HG02981 (cell line): ENCODE measurements at regions not wholly inside any gene's neighbourhood (a gene's known extent, or its start where the extent isn't known, plus 50 kb on each side); places are given as distances from the start of the nearest gene placed in this dataset.

Experiments used
- ATAC-seq: cut with Tn5 transposase; IDR thresholded peaks from one replicate; pipeline ENCODE4 v1.9.1; 2021; ENCODE audit warnings: mild to moderate bottlenecking, moderate library complexity; ENCODE audit not compliant: unreplicated experiment

DNA sequence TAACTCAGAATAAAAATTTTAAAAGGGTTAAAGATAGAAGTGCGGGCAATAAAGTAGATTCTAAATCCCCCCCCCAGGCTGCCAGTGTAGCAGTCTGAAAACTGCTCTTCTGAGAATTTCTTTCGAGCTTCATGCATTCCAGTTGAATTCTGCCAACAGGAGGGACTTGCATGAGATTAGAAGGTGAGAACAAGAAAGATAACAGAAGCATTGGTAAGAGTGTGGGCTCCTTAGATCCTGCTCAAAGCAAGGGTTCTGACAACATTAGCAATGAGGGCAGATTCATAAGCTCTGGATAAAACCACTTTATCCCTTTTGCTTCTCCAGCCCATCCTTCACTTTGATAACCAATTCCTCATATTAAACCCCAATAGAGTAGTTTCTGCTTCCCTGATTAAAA lies 235.9 kb upstream of the CDH6 start:
- no peak for ATAC-seq

DNA sequence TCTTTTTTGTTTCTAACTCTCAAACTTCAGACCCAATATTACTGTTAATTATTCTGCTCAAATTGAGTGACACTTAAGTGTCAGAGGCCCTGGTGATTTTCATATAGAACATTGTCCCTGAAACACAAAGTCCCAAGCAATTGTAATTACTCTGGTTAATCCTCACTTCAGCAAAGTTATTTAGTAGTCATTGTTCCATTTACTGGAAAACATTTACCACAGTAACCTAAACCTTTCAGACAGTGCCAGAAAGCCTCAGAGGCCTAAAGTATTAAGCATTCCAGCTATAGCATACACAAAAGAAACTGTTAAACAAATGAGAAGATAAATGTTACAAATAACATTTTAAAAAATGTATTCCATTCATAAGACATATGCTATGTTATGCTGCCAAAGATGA lies 237.2 kb upstream of the CDH6 start:
- no peak for ATAC-seq

DNA sequence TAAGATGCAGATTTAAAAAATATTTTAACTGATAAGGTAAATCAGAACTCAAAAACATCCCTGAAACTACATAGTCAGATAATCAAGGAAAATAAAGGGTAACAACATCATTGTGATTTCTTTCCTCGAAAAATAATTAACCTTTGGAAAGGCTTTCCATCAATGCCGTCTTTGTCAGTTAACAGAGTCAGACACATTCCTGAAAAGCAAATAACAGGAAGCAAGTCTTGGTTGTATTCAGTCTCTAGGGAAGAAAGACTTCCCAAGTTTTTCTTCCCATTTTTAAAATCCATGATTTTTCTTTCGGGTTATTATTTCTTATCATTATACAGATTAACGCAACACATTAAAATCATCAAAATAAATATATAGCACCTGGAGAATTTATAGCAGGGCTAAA lies 256.4 kb upstream of the CDH6 start:
- ATAC-seq = no peak

DNA sequence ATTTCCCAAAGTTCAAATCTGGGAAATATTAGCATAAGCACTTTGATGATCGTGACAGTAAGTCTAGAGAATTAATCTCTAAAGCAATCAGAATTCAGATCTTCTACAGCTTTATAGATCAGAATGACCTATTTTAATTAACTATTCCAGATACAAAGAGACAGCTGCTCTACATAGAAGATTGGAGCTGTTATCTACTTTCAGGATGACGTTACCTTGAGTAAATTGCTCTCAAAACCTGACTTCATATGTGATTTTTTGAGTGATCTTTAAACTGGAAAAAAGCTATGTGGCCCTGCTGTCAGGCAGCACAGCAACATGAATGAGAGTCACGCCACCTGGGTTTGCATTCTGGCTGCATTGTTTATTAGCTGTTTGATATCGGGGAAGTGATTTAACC lies 259.9 kb upstream of the CDH6 start:
- no peak for ATAC-seq

DNA sequence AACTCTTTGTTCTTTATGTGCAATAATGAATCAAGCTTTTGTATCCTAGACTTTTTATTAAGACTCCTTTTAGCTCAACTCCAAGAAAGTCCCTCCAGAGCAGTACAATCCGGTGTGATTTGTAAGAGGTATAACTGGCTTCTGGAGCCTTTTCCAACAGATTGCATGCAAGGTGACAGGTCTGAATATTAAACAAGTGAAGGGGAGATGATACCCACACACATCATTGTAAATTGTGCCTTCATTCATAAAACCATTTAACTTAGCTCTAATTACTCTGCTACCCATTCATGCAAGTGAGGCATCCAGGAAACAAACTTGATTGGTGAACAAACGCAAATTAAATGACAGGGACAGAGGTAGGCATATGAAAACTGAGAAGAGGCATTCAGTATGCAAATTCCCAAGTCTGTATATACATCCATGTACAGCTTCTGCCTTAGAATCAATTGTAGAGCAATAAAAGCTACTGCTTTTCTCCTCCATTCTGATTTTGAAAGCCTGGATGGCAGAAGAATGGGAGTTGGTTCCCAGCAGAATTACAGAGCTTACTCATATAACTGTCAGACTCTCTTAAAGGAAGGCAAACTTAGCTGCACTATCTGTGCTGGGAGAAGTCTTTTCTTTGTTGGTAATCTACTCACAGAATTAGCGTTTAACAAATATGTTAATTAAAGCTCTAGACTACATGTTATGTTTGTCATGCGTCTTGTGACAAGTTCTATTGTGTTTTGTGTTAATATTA lies 261.0 kb upstream of the CDH6 start:
- ATAC-seq = no peak

DNA sequence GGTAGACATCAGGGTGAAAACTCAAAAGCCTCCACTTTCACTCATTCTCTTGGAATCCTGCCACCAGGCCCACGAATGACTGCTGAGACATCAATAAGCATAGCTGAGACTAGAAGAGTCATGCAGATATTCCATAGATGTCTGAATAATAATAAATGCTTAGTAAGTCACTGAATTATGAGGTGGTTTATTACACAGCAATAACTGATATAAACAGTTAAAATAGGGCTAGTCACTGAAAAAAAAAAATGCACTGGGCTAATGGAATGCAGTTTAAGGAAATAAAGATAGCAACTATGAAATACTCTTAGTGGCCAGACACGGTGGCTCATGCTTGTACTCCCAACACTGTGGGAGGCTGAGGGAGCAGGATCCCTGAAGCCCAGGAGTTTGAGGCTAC lies 262.8 kb upstream of the CDH6 start:
- no peak for ATAC-seq

DNA sequence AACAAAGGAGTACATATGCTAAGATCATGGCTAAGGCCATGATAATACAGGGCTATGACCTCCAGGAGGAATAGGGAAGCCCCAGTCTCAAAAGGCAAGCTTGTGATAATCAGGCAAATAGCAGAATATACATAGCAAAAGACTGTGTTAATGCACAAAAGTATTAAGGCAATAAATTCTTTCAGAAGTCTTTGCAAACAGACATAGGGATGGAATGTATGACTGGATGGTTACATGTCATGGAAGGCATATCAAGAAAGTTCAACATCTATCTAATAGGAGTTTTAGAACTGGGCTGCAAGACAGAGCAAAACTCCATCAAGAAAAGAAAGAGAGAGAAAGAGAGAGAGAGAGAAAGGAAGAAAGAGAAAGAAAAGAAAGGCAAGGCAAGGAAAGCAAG lies 264.5 kb upstream of the CDH6 start:
- no peak for ATAC-seq

DNA sequence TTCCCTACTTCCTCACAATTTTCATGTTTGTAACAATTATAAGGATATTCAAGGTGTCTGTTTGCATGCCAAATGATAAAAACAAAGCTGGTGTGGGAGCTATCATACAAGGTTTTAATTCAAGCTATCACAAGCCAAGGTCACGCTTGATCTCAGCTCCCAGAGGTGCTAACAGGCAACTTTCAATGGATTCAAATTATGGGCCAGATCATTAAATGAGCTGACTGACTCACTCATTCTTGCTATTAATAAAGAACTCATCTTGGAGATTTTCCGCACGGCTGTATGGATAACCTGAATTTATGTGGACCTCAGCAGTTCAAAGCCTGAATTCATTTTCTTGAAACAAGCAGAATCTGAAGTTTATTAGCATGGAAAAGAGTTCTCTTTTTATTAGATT lies 267.3 kb upstream of the CDH6 start:
- no peak for ATAC-seq

DNA sequence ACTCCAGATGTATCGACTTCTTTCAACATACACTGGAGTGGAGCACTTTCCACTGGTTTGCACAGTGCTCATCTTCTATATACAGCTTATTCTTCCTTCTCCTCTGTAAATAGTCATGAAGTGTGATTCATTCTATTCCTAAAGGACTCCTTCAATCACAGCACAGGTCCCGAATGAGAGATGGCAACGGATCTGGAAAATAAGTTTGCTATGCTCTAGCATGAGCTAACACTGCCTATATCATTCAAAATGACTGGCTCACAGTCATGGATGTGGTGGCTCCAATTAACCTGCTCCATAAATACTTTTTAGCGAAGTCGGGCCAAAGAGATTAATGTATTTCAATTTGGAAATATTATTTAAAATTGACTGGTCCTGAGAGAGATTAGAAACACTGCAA lies 272.1 kb upstream of the CDH6 start:
- ATAC-seq = no peak

DNA sequence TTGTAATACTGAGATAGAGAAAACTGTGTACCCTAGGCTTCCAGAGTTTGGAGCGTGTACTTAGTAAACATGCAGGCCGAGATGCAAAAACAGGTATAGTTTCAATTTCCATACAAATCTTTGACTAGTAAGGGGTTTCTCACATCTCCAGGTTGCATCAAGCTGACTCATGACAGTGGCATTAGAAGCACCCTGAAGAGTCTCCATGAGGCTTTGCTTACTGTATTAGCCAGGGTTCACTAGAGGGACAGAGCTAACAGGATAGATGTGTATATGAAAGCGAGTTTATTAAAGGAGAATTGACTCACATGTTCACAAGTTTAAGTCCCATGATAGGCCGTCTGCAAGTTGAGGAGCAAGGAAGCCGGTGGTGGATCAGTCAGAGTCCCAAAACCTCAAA lies 275.3 kb upstream of the CDH6 start:
- ATAC-seq = no peak

DNA sequence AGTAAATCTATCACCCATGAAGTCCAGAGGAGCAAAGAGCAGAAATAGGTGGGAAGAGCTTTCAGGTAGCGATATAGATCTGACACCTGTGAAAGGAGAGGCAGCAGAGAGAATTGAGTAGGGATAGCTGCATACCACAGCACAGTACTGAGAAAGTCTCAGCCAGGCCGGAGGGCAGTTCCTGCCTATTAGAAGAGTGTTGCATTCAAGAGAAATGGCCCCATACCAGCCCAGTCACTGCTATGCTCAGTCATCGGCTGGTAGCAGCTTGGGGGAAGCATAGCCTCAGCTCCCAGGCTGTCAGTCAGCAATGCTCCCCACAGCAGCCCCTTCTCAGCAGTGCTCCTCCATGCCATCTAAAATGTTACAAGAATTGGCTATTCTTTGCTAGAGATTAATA lies 285.1 kb upstream of the CDH6 start:
- no peak for ATAC-seq

DNA sequence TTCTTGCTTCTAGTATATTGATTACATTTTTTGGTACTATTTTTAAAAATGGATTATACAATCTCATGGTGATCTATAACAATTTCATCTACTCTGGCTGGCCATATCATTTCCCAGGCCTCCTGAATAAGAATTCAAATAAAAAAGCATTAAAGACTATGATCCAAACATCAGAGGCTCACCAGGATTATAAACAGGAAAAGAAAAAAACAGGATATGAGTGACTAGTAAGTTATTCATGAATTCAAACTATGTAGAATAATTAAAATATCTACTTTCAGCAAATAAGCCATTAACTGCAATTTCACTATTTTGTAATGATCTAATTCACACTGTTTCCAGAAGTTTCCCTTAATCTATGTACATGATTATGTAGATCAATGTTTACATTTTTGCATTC lies 293.1 kb upstream of the CDH6 start:
- ATAC-seq = no peak

DNA sequence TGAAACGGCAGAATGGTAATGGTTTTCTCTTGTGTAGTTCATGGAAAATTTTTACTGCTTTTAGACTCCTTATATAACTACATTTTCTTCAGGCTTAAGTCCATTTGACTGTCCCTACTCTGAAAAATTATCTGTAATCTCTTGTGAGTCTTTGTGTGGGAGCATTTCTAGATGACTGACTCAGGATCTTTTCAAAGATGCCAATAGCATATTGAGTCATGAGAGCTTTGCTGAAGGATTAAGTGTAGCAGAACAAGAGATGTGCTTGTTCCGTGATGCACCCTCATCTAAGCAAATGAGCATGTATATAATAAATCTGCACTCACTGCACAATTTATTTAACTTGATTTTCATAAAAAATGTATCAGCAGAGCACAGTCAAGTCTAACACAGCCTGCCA lies 298.7 kb upstream of the CDH6 start:
- no peak for ATAC-seq

DNA sequence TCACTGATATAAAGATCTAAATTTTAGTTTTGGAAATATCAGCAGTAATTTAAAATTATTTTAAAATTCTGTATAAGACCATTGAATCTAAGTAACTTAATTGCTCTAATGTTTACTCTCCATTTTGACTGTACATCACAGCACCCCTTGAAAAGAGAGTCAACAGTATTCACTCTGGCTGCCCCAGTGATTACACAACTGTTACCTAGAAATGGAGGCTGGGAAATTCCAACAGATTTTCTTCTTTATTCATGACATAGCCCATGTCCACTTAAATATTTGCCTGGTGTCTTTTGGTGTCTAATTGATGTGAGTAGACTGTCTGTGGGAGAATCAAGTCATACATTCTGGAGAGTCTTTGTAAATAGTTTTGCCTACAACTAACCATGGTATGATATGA lies 301.8 kb upstream of the CDH6 start:
- ATAC-seq = no peak

DNA sequence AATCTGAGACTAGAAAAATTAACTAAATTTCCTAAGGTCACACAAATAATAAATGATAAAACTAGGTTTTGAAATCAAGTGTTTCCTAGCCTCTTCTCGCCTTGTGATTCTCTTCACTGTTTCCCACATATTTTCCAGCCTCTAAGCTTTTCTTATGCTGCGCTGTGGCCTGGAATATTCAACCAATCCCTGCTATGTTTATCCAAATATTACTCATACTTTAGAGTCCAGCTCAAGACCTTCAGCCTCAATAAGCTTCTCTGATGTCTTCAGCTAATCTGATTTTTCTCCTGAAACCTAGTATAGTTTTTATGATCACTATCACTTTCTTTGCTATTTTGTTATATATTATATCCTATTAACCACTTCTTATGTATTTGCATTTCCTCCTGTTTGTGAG lies 303.1 kb upstream of the CDH6 start:
- ATAC-seq = no peak

DNA sequence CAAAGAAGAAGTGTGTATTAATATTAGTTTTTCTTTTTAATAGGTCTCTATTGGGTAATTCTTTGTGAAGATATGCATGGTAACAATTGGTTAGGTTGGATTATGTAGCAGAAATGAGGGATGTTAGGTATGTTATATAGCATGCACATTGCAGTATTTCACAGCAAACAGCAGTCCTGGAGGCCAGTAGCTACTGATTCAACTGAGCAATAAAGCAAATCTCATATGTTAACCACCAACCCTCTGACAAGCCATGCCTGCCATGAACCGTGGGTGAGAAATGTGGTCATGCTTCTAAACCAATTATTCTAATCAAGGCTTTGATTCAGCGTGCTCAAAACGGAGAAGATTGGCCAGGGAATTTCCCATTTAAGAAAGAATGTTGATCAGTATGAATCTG lies 313.0 kb upstream of the CDH6 start:
- no peak for ATAC-seq

DNA sequence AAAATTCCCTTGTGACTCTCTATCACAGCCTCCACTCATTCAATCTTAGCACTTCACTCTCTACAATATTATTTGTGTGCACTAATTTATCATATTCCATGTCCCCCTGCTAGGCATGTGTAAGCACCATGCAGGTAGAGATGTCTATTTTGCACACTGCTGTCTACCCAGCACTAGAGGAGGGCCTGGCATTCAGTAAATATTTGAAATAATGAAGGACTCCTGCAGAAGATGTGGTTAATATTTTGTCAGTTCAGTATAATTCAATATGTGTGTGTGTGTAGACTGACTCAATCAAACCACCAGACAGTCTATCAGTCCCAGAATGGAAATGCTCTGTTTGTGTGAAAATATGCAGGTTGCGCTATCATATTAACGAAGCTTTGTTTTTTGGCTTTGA lies 313.6 kb upstream of the CDH6 start:
- no peak for ATAC-seq

DNA sequence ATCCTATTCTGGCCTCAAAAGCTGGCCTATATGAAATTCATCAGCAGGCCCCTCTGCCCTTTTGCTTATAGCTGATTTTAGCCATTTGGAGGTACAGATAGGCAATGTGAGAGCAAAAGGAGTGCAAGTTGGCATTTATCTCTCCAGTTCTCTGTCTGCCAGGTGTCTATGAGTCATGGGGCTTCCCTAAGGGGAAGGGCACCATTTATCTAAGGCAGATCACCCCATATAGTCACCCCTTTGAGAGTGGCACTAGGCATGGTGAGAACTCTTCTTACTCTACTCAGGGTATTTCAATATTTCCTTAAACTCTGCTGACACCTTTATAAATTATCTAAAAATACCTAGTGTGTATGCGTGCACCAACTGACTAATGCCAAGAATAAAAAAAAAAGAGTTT lies 314.7 kb upstream of the CDH6 start:
- ATAC-seq = no peak

DNA sequence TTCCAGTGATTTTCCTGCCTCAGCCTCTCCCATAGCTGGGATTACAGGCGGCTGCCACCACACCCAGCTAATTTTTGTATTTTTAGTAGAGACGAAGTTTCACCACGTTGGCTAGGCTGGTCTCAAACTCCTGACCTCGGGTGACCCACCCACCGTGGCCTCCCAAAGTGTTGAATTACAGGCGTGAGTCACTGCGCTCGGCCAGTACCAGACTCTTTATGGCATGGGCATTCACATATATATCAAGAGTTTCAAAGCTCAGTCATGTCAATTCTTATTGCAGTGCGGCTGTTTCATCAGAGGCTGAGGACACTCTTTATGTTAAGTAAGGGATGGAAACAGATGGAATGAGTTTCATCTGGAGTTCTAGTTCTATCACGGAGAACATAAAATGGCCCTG lies 315.2 kb upstream of the CDH6 start:
- ATAC-seq = no peak

DNA sequence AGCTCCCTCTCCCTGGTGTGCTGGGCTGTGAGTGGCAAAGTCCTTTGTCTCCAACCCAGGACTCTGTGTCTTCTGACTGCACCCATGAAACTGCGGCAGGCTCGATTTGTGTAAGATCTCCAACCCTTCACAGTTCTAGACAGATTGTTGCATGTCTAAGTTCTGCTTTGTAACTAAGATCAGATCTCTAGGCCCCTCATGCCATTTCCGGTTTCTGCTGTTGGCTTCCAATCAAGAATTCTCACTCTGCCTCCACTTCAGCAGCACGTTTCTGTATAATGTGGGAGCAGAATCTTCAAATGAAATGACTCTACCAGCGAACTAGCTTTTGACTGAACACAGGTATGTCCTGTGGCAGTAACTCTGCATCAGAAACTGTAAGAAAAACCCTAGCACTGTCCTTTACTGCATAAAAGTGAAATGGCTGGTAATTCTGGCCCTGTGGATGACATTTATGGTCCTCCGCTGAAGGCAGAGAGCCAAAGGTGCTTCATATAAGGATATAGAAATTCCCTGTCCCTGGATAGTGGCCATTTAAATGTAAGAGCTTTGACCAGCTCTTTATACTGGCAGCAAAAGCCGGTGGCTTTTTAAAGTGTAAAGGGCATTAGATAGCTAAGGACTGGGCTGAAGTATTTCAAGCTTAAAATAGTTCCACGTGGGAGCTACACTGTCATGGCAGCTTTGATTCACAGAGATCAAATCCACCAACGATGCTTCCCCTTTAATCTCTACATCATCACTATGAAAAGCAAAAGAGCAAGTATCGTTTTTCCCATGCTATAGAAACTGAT lies 319.0 kb upstream of the CDH6 start:
- ATAC-seq = no peak

DNA sequence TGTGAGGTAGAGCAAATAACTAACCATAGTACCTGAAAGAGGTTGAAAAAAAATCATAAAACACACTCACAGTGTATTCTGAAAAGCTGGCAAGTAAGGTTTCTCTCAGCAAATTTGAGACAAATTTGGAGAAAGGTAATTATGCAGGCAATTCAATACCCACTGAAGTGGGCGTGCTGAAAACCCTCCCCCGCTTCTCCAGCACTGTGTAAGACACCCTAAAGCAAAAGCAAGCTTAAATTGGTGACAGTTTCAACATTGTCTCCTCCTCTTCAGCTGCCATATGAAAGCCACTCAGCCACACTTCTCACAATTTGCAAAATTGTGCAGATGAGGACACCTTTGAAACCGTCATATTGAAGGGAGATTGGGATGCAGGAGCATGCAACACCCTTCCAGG lies 322.3 kb upstream of the CDH6 start:
- no peak for ATAC-seq

DNA sequence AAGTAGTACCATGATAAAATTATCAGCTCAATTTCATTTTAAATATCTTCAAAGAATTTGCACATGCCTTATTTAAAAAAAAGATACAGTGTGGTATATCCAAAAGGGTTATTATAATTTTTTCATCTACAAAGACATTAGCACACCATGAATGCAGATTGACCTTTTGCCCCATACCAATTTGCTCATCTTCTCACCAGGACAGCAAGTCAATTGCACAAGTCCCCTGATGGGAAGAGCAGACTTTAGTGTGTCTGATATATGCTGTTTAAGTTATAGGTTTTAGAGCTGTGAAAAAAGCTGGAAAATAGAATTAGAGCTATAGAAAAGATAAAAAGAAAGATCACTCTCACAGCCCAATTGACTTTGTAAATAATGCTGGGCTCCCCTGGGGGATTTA lies 325.8 kb upstream of the CDH6 start:
- ATAC-seq = no peak

DNA sequence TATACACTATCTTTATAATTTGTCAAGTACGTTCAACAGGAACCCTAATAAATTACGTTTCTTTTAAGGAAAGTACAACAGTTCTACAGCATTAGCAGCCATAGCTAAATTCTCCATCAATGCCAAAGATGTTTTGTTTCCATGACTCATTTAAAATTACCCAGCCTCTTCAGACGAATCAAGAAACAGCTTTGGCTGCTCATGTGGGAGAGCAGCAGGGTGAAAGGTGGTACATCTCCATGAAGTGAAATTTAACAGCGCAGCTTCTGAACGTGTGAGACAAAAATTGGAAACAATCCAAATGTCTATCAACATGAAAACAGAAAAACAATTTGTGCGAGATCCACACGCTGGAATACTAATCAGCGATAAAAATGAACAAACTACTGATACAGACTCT lies 327.3 kb upstream of the CDH6 start:
- no peak for ATAC-seq
